ENCODE measurements at regions not wholly inside any gene's neighbourhood (a gene's known extent, or its start where the extent isn't known, plus 50 kb on each side); places are given as distances from the start of the nearest gene placed in this dataset.

GRCh38 chr15:63439536-63440264, 58.1 kb upstream of the CA12 start:
- Histone ChIP-seq H3K4me3 (no peak overlapping the region), H3K9me3 (no peaks in the 10 kb centered on the region), H3K36me3 (no peaks in the 10 kb centered on the region), H3K27ac (no peak overlapping the region), H3K27me3 (no peaks in the 10 kb centered on the region), H3K4me1 (peaks cover 7 to 15% (median 10%) of the 10 kb centered on the region in 4 donors)
- TF ChIP-seq POLR2AphosphoS5 (IDR thresholded peaks at IDR 0.05) (no peak), EP300 (IDR thresholded peaks at IDR 0.05; ENCODE audit: low read depth) (no peak), POLR2A (IDR thresholded peaks at IDR 0.05) (no peak), CTCF (IDR thresholded peaks at IDR 0.05) (no peak)
- DNase-seq = no peak
- in situ Hi-C loops (cut with MboI; ENCODE audit: low pct_ligation_motif_present in 1 of 4, low pct_unique_long_range_greater_than_20kb in 1 of 4, low sequenced_read_pairs in 3 of 4) = no loop called here
- intact Hi-C loops (cut with DNase I; ENCODE audit: low total_unique reads) = no loop called here
- WGBS, 2 donors (ENCODE audit: low coverage in 1 of 2) = 55 to 69% methylated on average over 2 to 7 of the region's 7 CpGs

- no peak overlapping the region for H3K27ac ChIP-seq
- H3K4me3 ChIP-seq = no peak overlapping the region
- H3K27me3 ChIP-seq = no peaks in the 10 kb centered on the region
- TF ChIP-seq EP300 (IDR thresholded peaks at IDR 0.05; ENCODE audit: low read depth) (no peak), POLR2A (IDR thresholded peaks at IDR 0.05) (no peak), POLR2AphosphoS5 (IDR thresholded peaks at IDR 0.05) (no peak), CTCF (IDR thresholded peaks at IDR 0.05) (no peak)
- intact Hi-C loops (cut with DNase I; ENCODE audit: low total_unique reads) = no loop called here
- in situ Hi-C loops (cut with MboI; ENCODE audit: low pct_ligation_motif_present in 1 of 4, low pct_unique_long_range_greater_than_20kb in 1 of 4, low sequenced_read_pairs in 3 of 4) = no loop called here
- 50 to 87% methylated on average over 1 to 3 of the region's 3 CpGs for WGBS, 2 donors (ENCODE audit: low coverage in 1 of 2)
- no peaks in the 10 kb centered on the region for H3K9me3 ChIP-seq
- peaks cover 7 to 15% (median 10%) of the 10 kb centered on the region in 4 donors for H3K4me1 ChIP-seq
- no peaks in the 10 kb centered on the region for H3K36me3 ChIP-seq
- no peak for DNase-seq
These were observed 58.6 kb upstream of the CA12 start for GRCh38 chr15:63440265-63440648.

GRCh38 chr15:63440756-63441155, 59.1 kb upstream of the CA12 start:
- TF ChIP-seq POLR2AphosphoS5 (IDR thresholded peaks at IDR 0.05) = no peak
- no peak for TF ChIP-seq POLR2A (IDR thresholded peaks at IDR 0.05)
- no peak for TF ChIP-seq CTCF (IDR thresholded peaks at IDR 0.05)
- TF ChIP-seq EP300 (IDR thresholded peaks at IDR 0.05; ENCODE audit: low read depth) = no peak
- WGBS, 2 donors (ENCODE audit: low coverage in 1 of 2) = 82% methylated on average over 5 of the region's 6 CpGs; no CpG with 5 or more reads in 1 of the 2 donors

GRCh38 chr15:63441266-63441665, 59.6 kb upstream of the CA12 start:
- no peak for DNase-seq
- Histone ChIP-seq H3K4me1 (peaks cover 7 to 13% (median 9%) of the 10 kb centered on the region in 4 donors), H3K27ac (no peak overlapping the region), H3K36me3 (no peaks in the 10 kb centered on the region), H3K9me3 (no peaks in the 10 kb centered on the region), H3K4me3 (no peak overlapping the region), H3K27me3 (no peaks in the 10 kb centered on the region)
- TF ChIP-seq CTCF (IDR thresholded peaks at IDR 0.05) = no peak
- TF ChIP-seq POLR2AphosphoS5 (IDR thresholded peaks at IDR 0.05) = no peak
- no peak for TF ChIP-seq EP300 (IDR thresholded peaks at IDR 0.05; ENCODE audit: low read depth)
- no peak for TF ChIP-seq POLR2A (IDR thresholded peaks at IDR 0.05)
- WGBS, 2 donors (ENCODE audit: low coverage in 1 of 2) = 83 to 100% methylated on average over 1 to 2 of the region's 2 CpGs
- in situ Hi-C loops (cut with MboI; ENCODE audit: low pct_ligation_motif_present in 1 of 4, low pct_unique_long_range_greater_than_20kb in 1 of 4, low sequenced_read_pairs in 3 of 4) (no loop called here), intact Hi-C loops (cut with DNase I; ENCODE audit: low total_unique reads) (no loop called here)

More at GRCh38 chr15:63440756-63441155, 59.1 kb upstream of the CA12 start:
- H3K4me3 ChIP-seq = no peak overlapping the region
- intact Hi-C loops (cut with DNase I; ENCODE audit: low total_unique reads) = no loop called here
- in situ Hi-C loops (cut with MboI; ENCODE audit: low pct_ligation_motif_present in 1 of 4, low pct_unique_long_range_greater_than_20kb in 1 of 4, low sequenced_read_pairs in 3 of 4) = no loop called here
- H3K4me1 ChIP-seq = peaks cover 7 to 15% (median 10%) of the 10 kb centered on the region in 4 donors
- no peak overlapping the region for H3K27ac ChIP-seq
- no peaks in the 10 kb centered on the region for H3K36me3 ChIP-seq
- no peak for DNase-seq
- H3K27me3 ChIP-seq = no peaks in the 10 kb centered on the region
- H3K9me3 ChIP-seq = no peaks in the 10 kb centered on the region
